ENCODE measurements at regions not wholly inside any gene's neighbourhood (a gene's known extent, or its start where the extent isn't known, plus 50 kb on each side); places are given as distances from the start of the nearest gene placed in this dataset.
"Not testable (repeated sequence)": the region's sequence is repeated elsewhere in the genome, so short reads cannot be mapped to it uniquely, and the experiment has no call there.

DNA sequence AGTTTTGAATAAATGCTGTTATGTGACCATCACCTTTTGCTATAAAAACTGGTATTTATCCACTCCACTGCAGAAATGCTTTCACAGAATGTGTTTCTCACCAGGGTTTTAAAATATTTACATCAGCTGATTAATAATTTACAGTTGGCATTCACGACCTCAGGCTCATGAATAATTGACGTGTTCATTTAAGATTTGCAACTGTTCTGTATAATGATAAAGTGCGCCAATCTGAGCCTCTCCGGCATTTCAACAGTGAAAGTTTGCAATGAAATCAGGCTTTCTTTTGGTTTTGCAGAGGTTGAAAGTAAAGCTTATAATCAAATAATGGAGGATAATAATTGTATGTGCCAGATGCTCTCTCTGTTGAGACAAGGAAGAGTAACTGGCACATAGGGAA, 434.9 kb downstream of the ICE1 start:
- no peak for TF ChIP-seq CTCF (conservative IDR thresholded peaks at IDR 0.05)
- Histone ChIP-seq H3K27me3 (ENCODE audit: control insufficient read depth, insufficient read depth, low read length, poor library complexity, severe bottlenecking) (no peaks in the 10 kb centered on the region), H3K9ac (ENCODE audit: extremely low read depth, low read length, poor library complexity, severe bottlenecking) (no peak overlapping the region), H3K27ac (ENCODE audit: low read depth, low read length) (no peak overlapping the region), H3K4me1 (ENCODE audit: control insufficient read depth, insufficient read depth, low read length) (no peaks in the 10 kb centered on the region), H3K9me3 (ENCODE audit: control insufficient read depth, low read length) (no peaks in the 10 kb centered on the region), H3K36me3 (ENCODE audit: control insufficient read depth, insufficient read depth, low read length) (no peaks in the 10 kb centered on the region), H3K4me3 (ENCODE audit: low read length) (no peak overlapping the region)
- DNase-seq: no peak
- Mint-ChIP-seq H3K36me3 (ENCODE audit: low read depth) (no peaks in the 10 kb centered on the region), H3K4me3 (no peak overlapping the region), H3K4me1 (no peaks in the 10 kb centered on the region), H3K27me3 (ENCODE audit: insufficient read depth) (no peaks in the 10 kb centered on the region), H3K9me3 (no peaks in the 10 kb centered on the region), H3K27ac (no peak overlapping the region)
- 93 to 94% methylated on average over 4 of the region's 4 CpGs for WGBS, 2 experiments (ENCODE audit: insufficient coverage in 1 of 2, insufficient read length in 1 of 2)

GRCh38 chr5:5854087-5854486, 431.6 kb downstream of the ICE1 start:
- no peak overlapping the region for H3K27ac Mint-ChIP-seq
- TF ChIP-seq CTCF (conservative IDR thresholded peaks at IDR 0.05): no peak
- H3K36me3 ChIP-seq (ENCODE audit: control insufficient read depth, insufficient read depth, low read length): no peaks in the 10 kb centered on the region
- 91% methylated on average over 2 of the region's 2 CpGs; no CpG with 5 or more reads in 1 of the 2 experiments for WGBS, 2 experiments (ENCODE audit: insufficient coverage in 1 of 2, insufficient read length in 1 of 2)
- no peaks in the 10 kb centered on the region for H3K9me3 ChIP-seq (ENCODE audit: control insufficient read depth, low read length)
- no peak overlapping the region for H3K9ac ChIP-seq (ENCODE audit: extremely low read depth, low read length, poor library complexity, severe bottlenecking)
- H3K27ac ChIP-seq (ENCODE audit: low read depth, low read length): no peak overlapping the region
- H3K4me1 ChIP-seq (ENCODE audit: control insufficient read depth, insufficient read depth, low read length): no peaks in the 10 kb centered on the region
- H3K9me3 Mint-ChIP-seq: no peaks in the 10 kb centered on the region
- no peaks in the 10 kb centered on the region for H3K27me3 Mint-ChIP-seq (ENCODE audit: insufficient read depth)
- no peak overlapping the region for H3K4me3 Mint-ChIP-seq
- no peaks in the 10 kb centered on the region for H3K36me3 Mint-ChIP-seq (ENCODE audit: low read depth)
- H3K27me3 ChIP-seq (ENCODE audit: control insufficient read depth, insufficient read depth, low read length, poor library complexity, severe bottlenecking): no peaks in the 10 kb centered on the region
- no peaks in the 10 kb centered on the region for H3K4me1 Mint-ChIP-seq
- DNase-seq: no peak
- no peak overlapping the region for H3K4me3 ChIP-seq (ENCODE audit: low read length)

- no peaks in the 10 kb centered on the region for H3K9me3 Mint-ChIP-seq
- H3K4me3 Mint-ChIP-seq: no peak overlapping the region
- Histone ChIP-seq H3K27me3 (ENCODE audit: control insufficient read depth, insufficient read depth, low read length, poor library complexity, severe bottlenecking) (no peaks in the 10 kb centered on the region), H3K9me3 (ENCODE audit: control insufficient read depth, low read length) (no peaks in the 10 kb centered on the region), H3K36me3 (ENCODE audit: control insufficient read depth, insufficient read depth, low read length) (no peaks in the 10 kb centered on the region), H3K4me3 (ENCODE audit: low read length) (no peak overlapping the region), H3K9ac (ENCODE audit: extremely low read depth, low read length, poor library complexity, severe bottlenecking) (no peak overlapping the region), H3K27ac (ENCODE audit: low read depth, low read length) (no peak overlapping the region), H3K4me1 (ENCODE audit: control insufficient read depth, insufficient read depth, low read length) (no peaks in the 10 kb centered on the region)
- no peak overlapping the region for H3K27ac Mint-ChIP-seq
- no peaks in the 10 kb centered on the region for H3K4me1 Mint-ChIP-seq
- DNase-seq: no peak
- no peaks in the 10 kb centered on the region for H3K36me3 Mint-ChIP-seq (ENCODE audit: low read depth)
- TF ChIP-seq CTCF (conservative IDR thresholded peaks at IDR 0.05): no peak
- WGBS, 2 experiments (ENCODE audit: insufficient coverage in 1 of 2, insufficient read length in 1 of 2): 93 to 95% methylated on average over 7 to 10 of the region's 12 CpGs
- H3K27me3 Mint-ChIP-seq (ENCODE audit: insufficient read depth): no peaks in the 10 kb centered on the region
These were observed 416.0 kb downstream of the ICE1 start for GRCh38 chr5:5838493-5838892.

DNA sequence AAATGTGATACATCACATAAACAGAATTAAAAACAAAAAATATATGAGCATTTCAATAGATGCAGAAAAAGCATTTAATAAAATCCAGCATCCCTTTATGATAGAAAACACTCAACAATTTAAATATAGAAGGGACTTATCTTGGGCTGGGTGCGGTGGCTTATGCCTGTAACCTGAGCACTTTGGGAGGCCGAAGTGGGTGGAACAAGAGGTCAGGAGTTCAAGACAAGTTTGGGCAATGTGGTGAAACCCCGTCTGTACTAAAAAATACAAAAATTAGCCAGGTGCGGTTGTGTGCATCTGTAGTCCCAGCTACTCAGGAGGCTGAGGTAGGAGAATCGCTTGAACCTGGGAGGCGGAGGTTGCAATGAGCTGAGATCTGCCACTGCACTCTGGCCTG, 409.1 kb downstream of the ICE1 start:
- WGBS, 2 experiments (ENCODE audit: insufficient coverage in 1 of 2, insufficient read length in 1 of 2): 92 to 96% methylated on average over 3 to 6 of the region's 6 CpGs
- H3K4me3 ChIP-seq (ENCODE audit: low read length); H3K4me3 Mint-ChIP-seq; DNase-seq; H3K27me3 ChIP-seq (ENCODE audit: control insufficient read depth, insufficient read depth, low read length, poor library complexity, severe bottlenecking); H3K27me3 Mint-ChIP-seq (ENCODE audit: insufficient read depth); H3K9ac ChIP-seq (ENCODE audit: extremely low read depth, low read length, poor library complexity, severe bottlenecking); H3K9me3 ChIP-seq (ENCODE audit: control insufficient read depth, low read length); H3K4me1 Mint-ChIP-seq; H3K36me3 ChIP-seq (ENCODE audit: control insufficient read depth, insufficient read depth, low read length); H3K36me3 Mint-ChIP-seq (ENCODE audit: low read depth); H3K4me1 ChIP-seq (ENCODE audit: control insufficient read depth, insufficient read depth, low read length); H3K9me3 Mint-ChIP-seq; H3K27ac ChIP-seq (ENCODE audit: low read depth, low read length); H3K27ac Mint-ChIP-seq: not testable (repeated sequence)
